ENCODE measurements at regions not wholly inside any gene's neighbourhood (a gene's known extent, or its start where the extent isn't known, plus 50 kb on each side); places are given as distances from the start of the nearest gene placed in this dataset.

DNA sequence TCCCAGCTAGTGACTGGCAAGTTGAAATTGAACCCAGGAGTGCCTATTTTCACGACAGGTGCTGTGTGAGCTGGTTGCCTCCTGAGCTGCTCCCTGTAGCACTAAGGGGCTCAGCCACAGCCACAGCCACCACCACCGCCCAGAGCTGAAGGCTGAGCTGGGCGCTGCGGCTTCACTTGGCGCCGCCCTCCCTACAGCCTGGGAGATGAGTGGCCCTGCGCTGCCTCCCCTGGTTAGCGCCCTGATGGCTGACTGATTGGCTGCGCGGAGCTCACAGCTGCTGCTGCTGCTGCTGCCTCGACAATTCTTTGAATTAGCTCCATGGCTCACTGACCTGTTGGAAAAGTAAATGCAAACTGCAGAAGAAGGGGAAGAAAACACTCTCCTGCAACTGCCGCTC is 91.8 kb upstream of the TMEM132E start:
- no peaks in the 10 kb centered on the region for H3K9me3 ChIP-seq (ENCODE audit: control insufficient read depth, low read depth, low read length)

More for the DNA sequence above, 91.8 kb upstream of the TMEM132E start:
- no peak overlapping the region for H2BK5ac ChIP-seq (ENCODE audit: insufficient read length, low read length)
- H3K23me2 ChIP-seq (ENCODE audit: insufficient read length, low read depth, low read length, poor library complexity, severe bottlenecking), result no peaks in the 10 kb centered on the region
- DNase-seq, result peak; percentile 64
- H3K79me2 ChIP-seq (ENCODE audit: insufficient read depth, low read length), result no peaks in the 10 kb centered on the region
- H2BK20ac ChIP-seq (ENCODE audit: low read depth, low read length, poor library complexity, severe bottlenecking), result no peak overlapping the region
- TF ChIP-seq, protein P1, sequence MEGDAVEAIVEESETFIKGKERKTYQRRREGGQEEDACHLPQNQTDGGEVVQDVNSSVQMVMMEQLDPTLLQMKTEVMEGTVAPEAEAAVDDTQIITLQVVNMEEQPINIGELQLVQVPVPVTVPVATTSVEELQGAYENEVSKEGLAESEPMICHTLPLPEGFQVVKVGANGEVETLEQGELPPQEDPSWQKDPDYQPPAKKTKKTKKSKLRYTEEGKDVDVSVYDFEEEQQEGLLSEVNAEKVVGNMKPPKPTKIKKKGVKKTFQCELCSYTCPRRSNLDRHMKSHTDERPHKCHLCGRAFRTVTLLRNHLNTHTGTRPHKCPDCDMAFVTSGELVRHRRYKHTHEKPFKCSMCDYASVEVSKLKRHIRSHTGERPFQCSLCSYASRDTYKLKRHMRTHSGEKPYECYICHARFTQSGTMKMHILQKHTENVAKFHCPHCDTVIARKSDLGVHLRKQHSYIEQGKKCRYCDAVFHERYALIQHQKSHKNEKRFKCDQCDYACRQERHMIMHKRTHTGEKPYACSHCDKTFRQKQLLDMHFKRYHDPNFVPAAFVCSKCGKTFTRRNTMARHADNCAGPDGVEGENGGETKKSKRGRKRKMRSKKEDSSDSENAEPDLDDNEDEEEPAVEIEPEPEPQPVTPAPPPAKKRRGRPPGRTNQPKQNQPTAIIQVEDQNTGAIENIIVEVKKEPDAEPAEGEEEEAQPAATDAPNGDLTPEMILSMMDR (conservative IDR thresholded peaks at IDR 0.05), result no peak
- H4K20me1 ChIP-seq (ENCODE audit: control insufficient read depth, insufficient read depth, insufficient read length), result peaks cover under 1% of the 10 kb centered on the region
- H3K56ac ChIP-seq (ENCODE audit: insufficient read length, low read depth, low read length), result no peak overlapping the region
- Mint-ChIP-seq H3K4me1 (peaks cover 3 to 10% of the 10 kb centered on the region in 2 experiments), H3K4me3 (no peak overlapping the region), H3K36me3 (ENCODE audit: insufficient read depth in 1 of 3, low read depth in 3 of 3) (no peaks in the 10 kb centered on the region), H3K9me3 (no peaks in the 10 kb centered on the region), H3K27ac (no peak overlapping the region), H3K27me3 (ENCODE audit: low read depth) (peaks cover 48% of the 10 kb centered on the region)
- no peak overlapping the region for H2BK12ac ChIP-seq (ENCODE audit: insufficient read length, low read depth, low read length)
- no peak overlapping the region for H3K23ac ChIP-seq (ENCODE audit: insufficient read length, low read depth, low read length)
- H3K4me2 ChIP-seq (ENCODE audit: insufficient read depth, insufficient read length, low read length), result no peak overlapping the region
- no peak overlapping the region for H2BK120ac ChIP-seq (ENCODE audit: low read depth, low read length, poor library complexity, severe bottlenecking)
- H3K27ac ChIP-seq (ENCODE audit: insufficient read length, low read depth, low read length), result no peak overlapping the region
- H2AFZ ChIP-seq (ENCODE audit: low read length), result no peak overlapping the region
- no peak overlapping the region for H4K91ac ChIP-seq (ENCODE audit: insufficient read length, low read depth, low read length)
- no CpG with 5 or more reads among the region's 12 CpGs for WGBS (ENCODE audit: extremely low coverage, insufficient read length, low lambda C conversion rate)
- no peak overlapping the region for H3K18ac ChIP-seq (ENCODE audit: insufficient read length, low read depth, low read length)
- H3T11ph ChIP-seq (ENCODE audit: low read length), result no peak overlapping the region
- H3K79me1 ChIP-seq (ENCODE audit: insufficient read depth, low read depth, low read length, poor library complexity, severe bottlenecking), result no peaks in the 10 kb centered on the region
- H4K5ac ChIP-seq (ENCODE audit: insufficient read length, low read depth, low read length), result no peak overlapping the region
- no peaks in the 10 kb centered on the region for H3K4me1 ChIP-seq (ENCODE audit: insufficient read depth, low read length)
- no peak overlapping the region for H3K14ac ChIP-seq (ENCODE audit: insufficient read depth, low read length)
- H2AK5ac ChIP-seq (ENCODE audit: insufficient read length, low read length), result no peak overlapping the region
- no peak overlapping the region for H3K9ac ChIP-seq (ENCODE audit: extremely low read depth, insufficient read length, low read length)
- H3K4ac ChIP-seq (ENCODE audit: low read depth, low read length), result no peak overlapping the region
- no peak overlapping the region for H2BK15ac ChIP-seq (ENCODE audit: low read depth, low read length)
- no peak overlapping the region for H4K8ac ChIP-seq (replicated peaks; ENCODE audit: insufficient read length, low read depth, low read length)
- H3K27me3 ChIP-seq (ENCODE audit: insufficient read depth, low read length), result no peaks in the 10 kb centered on the region; the same call in 1 of the 2 replicates
